Right hindlimb (tissue), 1 donor: ENCODE measurements at regions not wholly inside any gene's neighbourhood (a gene's known extent, or its start where the extent isn't known, plus 50 kb on each side); places are given as distances from the start of the nearest gene placed in this dataset.
"Not testable (repeated sequence)": the region's sequence is repeated elsewhere in the genome, so short reads cannot be mapped to it uniquely, and the experiment has no call there.

Source experiments
- DNase-seq: peaks from one replicate; pipeline ENCODE4 v3.0.0-alpha.2; 2018

DNA sequence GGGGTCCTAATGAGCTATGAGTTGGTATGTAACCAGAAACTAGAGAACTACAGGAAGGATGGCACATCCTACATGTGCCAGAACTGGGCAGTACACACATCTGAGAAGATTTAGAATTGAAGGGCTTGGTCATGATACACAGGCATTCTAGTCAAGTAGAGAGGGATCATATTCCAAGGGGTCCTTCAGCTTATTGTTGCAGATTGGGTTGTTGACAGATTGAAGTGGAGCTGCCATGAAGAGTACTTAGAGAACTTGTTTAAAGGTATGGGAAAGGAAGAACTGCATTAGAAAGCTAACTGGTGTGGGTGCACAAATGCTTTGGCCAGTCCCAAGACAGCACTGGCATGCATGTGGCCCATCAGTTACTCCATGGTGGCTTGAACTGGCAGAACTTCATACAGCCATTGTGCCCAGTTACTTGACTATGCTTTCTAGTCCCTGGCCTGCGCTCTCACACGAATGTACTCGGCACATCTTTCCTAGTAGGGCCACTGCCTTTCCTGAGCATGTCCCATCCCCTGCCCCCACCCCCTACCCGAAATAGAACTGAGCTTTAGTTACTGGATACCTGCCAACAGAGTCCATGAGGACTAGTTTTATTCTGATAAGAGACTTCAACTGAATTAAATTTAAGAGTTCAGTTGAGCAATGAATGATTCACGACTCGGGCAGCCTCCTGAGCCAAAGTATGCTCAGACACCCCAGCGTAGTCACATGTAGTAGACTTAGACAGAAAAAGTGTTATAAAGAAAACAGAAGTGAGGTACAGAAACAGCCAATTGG is 64.0 kb downstream of the CCNG2 start:
- DNase-seq, result peak; percentile 29

DNA sequence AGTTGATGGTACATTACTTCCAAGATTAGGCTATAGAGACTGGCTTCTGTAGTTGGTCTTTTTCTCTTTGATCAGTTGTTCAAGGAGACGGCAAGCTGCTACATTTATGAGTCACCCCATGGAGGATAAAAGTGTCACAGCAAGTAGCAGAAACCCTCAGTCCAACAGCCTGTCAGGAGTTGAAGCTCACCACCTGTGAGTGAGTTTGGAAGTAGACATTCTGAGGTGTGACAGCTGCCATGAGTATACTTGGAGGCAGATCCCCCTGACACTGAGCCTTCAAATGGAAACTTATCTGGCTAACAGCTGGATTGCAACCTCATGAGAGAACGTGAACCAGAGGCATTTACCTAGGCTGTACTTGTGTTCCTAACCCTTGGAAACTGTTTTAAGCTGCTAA is 68.0 kb downstream of the CCNG2 start:
- DNase-seq, result no peak

DNA sequence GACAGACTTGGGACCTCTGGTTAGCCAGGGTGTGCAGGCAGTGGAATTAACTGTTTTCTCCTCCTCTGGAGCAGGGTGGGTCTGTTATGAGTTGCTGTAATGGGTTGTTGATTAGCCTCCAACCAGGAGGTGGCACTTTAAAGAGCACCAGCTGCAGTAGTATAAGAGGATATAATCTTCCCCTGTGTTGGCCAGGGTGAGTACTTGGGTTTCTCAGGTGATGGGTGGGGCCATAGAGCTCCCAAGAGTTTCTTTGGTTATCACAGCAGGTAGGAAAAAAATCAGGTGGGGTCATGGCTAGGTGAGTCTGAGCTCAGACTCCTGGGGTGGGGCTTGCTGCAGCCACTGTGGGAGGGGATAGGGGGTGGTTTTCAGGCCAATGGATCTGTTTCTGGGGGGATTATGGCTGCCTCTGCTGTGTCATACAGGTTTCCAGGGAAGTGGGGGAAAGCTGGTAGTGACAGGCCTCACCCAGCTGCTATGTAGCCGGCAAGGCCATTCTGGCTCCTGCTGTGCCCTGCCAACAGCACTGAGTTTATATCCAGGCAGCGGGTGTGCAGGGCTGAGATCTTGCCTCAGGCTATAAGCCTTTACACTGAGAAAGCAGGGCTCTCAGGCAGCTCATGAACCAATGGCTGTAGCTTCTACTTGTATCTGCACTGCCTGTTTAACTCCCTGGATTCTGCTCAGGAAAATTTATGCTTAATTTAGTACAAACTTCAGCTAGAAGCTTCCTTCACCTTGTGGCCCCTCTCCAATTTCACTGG is 70.1 kb downstream of the CCNG2 start:
- DNase-seq, result no peak

DNA sequence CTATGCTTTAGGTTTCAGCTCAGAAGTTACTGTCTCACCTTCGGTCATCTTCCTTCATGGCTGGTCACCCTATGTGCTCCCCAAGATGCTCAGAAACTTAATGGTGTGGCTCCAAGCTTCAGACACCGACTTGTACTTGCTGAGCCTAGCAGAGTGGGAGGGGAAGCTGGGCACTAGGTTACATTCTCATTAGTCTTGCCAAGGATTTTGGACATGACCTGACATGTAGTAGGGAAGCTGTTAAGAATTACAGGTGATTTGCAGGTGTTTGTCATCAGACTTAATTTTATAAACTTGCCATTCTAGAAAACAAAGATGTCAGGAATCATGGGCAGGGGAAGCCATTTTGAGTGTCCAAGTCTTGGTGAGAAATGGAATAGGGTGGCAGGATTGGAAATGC is 72.4 kb downstream of the CCNG2 start:
- DNase-seq, result no peak

DNA sequence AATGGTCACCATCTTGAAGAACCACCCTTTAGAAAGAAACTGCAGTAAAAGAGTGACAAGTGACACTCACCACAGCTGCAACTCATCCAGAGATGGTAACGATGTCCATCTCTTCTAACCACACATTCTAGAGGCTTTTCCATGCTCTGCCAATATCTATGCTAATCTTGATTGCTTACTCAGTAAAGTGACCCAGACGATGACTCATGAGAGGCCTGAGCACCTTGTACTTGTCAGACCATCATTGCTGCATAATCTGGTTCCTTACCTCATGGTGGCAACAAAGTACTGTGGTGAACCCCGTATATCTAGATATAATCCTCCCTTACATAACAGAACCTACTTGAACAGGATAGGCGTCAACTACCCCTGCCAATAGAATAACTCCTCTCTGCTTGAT is 75.6 kb downstream of the CCNG2 start:
- no peak for DNase-seq

DNA sequence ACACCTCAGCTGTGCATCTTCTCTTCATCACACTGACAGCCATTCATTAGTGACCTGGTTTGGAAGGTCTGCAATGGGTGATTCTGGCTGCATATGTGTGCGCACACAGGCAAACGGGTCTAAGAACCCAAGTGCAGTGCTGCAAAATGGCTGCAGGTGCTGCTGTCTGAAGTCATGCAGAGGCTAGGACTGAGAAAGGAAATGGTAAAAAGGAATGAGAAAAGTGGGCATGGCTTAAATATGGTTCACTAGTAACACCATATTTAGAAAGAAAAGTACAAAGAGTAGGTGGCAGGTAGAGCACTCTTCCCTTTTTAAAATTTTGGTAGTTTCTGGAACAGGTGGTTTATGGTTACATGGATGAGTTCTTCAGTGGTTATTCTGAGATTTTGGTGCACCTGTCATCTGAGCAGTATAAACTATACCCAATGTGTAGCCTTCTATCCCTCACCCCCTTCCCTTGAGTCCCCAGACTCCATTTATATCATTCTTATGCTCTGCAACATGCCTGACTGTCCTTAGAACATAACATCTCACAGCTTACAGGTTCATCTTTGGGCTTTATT is 78.4 kb downstream of the CCNG2 start:
- no peak for DNase-seq

DNA sequence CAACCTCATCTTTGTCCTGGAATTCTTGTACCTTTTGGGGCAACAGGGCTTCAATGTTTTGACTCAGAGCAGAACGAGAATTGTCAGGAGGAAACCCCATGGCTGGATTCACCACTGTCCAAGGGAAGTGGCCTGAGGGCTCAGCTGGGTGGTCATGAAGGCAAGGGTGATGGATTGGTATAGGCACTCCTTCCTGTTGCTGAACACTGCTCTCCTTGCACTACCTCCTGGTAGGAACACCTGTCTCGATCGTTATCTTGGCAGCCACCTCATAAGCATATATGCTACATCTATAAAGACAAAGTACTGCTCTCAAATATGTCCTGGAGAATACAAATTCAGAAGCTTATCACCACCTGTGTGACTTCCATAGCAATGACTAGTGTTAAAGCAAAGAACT is 79.8 kb downstream of the CCNG2 start:
- DNase-seq, result no peak

DNA sequence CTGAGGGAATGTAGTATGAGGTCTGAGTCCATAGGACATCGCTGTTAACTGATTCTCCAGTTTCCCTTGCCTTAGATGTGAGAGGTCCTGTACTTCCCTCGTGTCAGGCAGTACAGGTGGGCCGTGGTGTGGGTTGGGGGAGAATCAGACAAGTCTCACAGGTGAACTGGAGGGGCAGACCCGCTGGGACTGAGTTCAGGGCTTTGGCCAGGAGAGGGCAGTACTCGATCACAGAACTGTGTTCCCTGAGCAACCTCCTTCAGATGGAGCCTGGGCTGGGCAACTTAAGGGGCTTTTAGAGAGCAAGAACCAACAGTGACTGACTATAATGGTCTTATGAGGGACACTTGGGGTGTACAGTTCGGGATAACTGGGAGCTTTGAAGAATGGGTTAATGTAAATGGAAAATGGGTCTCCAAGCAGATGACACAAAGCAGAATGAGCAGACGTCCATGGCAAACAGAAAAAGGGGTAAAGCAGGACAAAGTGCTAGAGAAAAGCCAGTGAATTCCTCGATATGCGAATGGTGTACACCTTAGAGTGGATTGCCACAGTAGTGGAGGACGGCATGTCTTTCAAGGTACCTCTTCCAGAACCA is 83.6 kb downstream of the CCNG2 start:
- DNase-seq, result peak; percentile 30

DNA sequence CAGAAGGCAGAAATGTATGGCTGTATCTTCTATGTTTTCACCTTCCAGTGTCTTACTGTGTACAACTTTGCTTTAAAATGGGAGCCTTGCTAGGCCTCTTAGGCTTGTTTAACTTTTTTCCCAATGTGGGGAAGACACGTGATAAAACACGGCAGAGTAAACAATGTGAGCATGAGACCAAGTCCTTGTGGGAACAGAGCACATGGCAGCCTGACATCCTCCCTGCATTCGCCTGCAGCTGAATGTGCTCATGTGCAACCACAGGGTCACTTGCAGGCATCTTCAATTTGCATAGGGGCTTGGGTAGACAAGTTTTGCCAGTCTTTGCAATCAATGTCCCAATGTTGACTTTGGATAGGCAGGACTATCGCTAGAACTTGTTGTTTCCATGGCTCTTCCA is 91.8 kb downstream of the CCNG2 start:
- DNase-seq, result no peak

DNA sequence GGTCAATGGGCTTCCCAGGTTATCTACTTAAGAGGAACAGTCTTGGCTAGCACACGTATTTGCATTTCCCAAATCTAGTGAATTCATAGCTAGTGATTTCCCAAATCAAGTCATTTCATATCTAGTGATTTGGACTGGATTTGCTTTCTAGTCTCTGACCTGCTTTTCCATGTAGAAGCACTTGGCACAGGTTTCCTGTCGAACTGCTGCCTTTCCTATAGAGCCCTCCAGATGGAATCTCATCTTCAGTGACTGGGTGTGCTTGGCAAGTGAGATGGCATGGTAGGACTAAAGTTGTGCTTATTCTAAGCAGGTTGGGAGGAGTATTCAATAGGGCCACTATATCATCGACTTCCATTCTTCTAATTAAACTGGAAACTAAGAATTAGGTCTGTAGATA is 94.7 kb downstream of the CCNG2 start:
- DNase-seq, result no peak

DNA sequence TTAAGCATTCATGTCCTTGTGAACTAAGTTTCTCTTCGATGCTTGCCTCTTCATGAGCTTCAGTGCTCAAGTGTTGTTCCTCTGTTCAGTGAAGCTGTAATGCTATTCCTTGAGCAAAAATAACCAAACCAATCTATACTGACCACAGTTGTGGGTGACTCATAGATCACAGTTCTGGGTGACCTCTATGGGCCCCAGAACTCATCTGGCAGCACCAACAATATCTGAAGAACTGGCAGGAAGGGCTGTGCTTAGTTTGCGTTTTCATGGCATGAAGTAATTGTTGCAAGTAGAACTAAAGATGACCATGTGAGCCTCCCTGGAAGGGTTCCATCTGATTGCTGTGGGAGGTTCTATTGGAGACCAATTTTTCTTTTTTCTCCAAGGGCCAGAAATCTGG is 106.2 kb downstream of the CCNG2 start:
- DNase-seq, result no peak

DNA sequence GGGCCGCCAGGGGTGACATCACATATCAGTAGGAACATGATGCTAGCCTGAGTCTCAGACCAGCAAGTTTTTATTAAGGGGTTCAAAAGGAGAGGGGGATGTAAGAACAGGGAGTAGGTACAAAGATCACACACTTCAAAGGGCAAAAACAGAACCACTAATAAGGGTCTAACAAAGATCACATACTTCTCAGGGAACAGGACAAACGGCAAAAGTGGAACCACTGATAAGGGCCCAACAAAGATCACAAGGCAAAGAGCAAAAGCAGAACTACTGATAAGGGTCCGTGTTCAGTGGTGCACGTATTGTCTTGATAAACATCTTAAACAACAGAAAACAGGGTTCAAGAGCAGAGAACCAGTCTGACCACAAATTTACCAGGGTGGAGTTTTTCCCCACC is 107.0 kb downstream of the CCNG2 start:
- not testable (repeated sequence) for DNase-seq

DNA sequence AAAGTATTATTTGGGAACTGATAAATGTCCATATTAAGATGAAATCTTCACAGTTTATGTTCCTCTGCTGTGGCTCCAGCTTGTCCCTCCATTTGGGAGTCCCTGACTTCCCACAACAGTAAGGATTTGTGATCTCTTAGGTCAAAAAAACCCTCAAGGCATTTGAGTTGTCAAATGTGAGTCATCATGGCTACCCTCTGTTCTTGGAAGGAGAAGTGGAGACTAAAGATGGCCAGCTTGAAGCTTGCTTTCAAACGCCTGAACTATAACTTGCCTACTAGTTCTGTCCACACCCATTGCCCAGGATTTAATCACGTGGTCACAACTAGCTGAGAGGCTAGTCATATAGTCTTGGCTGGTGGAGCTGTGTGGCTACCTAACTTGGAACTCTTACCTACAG is 107.8 kb downstream of the CCNG2 start:
- no peak for DNase-seq

DNA sequence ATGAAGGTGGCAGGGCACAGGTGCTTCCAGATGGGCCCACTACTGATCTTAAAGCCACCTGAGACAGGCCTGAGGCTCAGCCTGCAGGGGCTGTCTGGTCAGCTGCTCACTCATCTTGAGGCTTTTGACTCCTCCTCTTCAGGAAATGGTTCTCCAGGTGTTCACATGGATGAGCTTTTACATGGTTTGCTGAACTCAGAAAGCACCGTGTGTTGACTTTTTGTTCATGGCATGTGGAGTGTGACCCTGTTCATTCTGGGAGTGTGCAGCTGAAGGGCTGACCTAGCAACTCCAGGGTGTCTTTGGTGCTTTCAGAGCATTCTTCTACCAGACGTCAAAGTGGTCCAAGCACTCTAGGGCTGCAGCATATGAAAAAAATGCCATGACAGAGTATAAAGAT is 111.1 kb downstream of the CCNG2 start:
- DNase-seq, result no peak

DNA sequence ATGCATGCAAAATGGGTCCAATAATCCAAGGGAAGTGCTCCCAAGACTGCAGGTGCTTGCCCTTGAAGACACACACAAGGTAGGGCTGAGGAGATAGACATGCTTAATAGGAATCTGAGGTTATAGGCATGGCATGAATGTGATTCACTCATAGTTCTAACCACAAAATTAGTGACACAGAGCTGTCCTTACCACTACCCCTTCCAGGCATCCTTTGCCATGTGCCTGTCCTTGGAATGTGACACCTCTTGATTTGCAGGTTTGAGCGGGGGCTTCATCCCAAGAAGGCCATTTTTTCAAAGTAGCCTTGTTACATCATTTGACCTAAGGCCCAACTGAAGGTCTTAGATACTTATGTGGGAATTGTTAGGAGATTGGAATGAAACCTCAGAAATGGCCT is 112.5 kb downstream of the CCNG2 start:
- no peak for DNase-seq

DNA sequence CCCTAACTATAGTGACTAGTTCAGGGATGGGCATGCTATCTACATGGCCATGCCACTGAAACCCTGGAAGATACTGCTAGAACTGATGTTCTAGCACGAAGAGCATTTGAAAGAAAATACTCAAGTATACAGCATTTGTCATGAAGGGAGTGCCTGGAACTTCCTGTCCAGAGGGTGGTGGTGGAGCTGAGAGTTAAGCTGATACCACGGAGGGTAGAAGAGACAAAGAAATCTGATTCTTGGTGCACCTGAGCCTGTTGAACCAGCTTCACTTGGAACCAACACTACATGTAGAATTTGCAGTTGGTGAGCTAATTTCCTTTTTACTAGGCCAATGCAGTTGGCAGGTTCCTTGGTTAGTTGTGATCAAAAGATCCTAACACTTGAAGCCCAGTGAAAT is 116.4 kb downstream of the CCNG2 start:
- DNase-seq, result no peak

DNA sequence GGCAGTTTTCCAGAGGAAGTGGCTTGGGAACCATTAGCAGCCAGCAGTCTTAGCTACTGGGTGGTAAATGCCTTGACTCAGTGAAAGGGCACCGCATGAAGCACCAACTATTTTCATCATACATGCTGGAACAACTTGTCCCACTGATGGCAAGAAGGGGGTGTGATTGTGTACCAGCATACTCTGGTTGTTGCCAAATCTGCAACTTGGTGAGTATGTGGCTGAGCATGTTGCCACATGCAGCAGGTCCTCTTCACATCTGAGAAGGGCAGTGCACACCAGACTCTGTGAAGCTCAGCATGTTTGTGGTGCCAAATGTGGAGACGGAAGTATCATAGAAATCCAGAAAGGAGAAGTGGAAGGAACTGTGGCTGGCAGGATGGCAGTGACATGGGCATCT is 122.1 kb downstream of the CCNG2 start:
- DNase-seq, result not testable (repeated sequence)

DNA sequence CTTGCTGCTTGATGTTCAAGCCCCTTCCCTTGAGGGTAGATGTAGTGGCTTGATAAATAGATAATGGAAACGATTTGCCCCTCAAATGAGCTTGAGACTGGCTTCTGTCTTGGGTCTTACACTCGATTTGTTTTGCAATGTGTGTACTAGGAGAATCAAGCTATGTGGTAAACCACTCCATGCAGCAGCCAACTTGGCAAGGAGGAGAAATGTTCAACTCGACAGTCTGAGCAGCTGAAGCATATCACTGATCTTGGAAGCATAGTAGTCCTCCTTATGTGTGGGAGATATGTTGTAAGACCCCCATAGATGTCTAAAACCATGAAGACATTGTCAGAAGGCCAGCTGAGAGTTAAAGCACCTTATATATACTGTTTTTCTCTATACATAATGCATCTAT is 125.3 kb downstream of the CCNG2 start:
- DNase-seq, result no peak

DNA sequence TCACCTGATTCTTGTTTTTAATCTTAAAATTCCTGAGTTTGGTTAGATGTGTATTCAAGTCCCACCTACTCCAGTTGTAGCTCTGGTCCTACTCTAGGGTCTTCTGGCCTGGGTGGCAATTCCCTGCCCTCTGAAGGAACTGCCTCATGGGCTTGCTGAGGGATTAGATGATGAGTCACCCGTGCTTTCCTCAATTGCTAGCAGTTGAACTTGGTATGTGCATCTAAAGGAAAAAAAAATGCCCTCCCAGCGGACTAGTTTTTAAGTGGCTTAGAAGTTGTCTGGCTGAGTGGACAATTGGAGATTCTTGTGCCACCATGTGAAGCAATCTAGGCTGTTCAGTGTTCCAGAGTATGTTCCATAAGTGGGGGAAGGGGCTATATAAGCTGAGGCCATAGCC is 127.0 kb downstream of the CCNG2 start:
- DNase-seq, result no peak

DNA sequence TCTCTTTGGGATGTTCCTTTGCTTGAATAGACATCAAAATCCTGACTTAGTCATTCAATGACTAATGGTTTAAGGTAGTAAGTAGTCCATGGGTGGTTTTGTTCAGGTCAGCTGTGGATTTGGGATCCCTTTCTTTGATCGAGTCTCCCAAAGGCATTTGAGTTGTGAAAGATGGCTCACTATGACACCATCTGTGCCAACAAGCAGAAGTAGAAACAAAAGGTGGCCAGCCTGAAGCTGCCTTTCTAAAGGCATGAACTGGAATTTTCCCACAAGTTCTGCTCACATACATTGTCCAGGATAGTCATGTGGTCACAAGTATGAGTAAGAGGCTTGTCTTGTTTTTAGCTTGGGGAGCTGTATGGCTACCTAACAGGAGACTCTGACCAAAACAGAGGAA is 129.9 kb downstream of the CCNG2 start:
- no peak for DNase-seq

DNA sequence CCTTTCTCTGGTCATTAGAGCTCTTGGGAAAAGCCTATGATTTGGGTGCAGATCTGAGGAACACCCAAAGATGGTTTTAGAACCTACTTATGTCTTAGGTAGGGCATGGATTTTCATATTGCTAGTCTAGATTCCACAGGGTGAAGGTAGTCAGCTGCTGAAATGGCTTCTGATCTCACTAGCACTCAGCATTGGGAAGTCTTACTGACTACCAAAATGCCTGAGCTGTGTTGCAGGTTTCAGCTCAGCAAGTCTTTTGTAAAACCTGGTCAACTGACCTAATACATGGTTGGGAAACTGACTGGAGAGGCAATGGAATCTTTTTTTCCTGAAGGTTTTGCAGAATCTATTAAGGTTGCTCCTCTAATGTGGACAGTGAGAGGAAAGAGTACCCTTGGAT is 136.4 kb downstream of the CCNG2 start:
- no peak for DNase-seq

DNA sequence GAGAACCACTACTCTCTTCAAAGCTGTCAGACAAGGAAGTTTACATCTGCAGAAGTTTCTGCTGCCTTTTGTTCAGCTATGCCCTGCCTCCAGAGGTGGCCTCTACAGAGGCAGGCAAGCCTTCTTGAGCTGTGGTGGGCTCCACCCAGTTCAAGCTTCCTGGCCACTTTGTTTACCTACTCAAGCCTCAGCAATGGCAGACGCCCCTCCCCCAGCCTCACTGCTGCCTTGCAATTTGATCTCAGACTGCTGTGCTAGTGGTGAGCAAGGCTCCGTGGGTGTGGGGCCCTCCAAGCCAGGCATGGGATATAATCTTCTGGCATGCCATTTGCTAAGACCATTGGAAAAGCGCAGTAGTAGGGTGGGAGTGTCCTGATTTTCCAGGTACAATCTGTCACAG is 144.0 kb downstream of the CCNG2 start:
- not testable (repeated sequence) for DNase-seq

DNA sequence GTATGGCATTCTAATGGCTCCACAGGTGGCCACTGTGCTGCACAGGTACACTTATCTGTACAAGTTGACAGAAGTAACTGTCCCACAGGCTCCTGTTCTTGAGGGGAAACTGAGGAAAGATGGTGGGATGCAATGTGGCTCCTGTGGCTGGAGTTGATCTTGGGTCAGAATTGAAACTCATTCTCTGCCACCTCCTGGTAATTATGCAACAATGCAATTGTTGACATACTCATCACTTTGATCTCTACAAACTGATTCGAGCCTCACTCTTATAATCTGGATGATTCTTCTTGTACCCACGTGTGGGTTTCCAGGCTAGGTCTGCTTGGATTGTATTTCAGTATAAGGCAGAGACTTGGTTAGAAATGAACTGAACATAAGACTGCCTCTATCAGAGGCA is 148.8 kb downstream of the CCNG2 start:
- DNase-seq, result no peak

DNA sequence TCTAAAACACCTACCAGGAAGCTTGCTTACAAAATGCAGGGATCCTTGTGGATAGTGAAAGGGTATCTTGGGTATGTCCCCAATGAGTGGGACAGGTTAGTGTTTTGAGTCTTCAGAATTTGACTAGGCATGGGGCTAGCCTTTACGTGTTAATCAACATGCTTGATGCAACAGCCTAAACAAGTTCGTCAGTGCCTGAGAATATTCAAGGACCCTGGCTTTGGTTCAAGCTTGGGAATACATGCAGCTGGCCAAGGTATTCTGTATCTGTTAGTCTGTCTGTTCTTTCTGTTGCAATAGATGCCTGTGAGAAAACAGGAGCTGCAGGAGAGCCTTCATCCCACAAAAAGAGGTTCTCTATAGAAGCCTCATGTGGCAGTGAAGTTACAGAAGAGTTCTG is 149.5 kb downstream of the CCNG2 start:
- no peak for DNase-seq
